Duodenal mucosa (tissue), 2 donors: ENCODE measurements at regions not wholly inside any gene's neighbourhood (a gene's known extent, or its start where the extent isn't known, plus 50 kb on each side); places are given as distances from the start of the nearest gene placed in this dataset.
"Not testable (repeated sequence)": the region's sequence is repeated elsewhere in the genome, so short reads cannot be mapped to it uniquely, and the experiment has no call there.

ENCODE experiments used
- H3K27ac ChIP-seq: one replicate; pipeline ENCODE4 v1.7.0; 2013; ENCODE audit warnings: low read depth, low read length
- H3K27me3 ChIP-seq, 2 donors: one replicate each; pipeline ENCODE4 v1.7.0; 2013; ENCODE audit warnings: low read length in 2 of 2, control low read depth in 1 of 2; ENCODE audit not compliant: insufficient read depth in 2 of 2, control insufficient read depth in 1 of 2
- H3K36me3 ChIP-seq, 2 donors: one replicate each; pipeline ENCODE4 v1.7.0; 2013; ENCODE audit warnings: low read length in 2 of 2, control low read depth in 1 of 2; ENCODE audit not compliant: insufficient read depth in 2 of 2, control insufficient read depth in 1 of 2
- H3K4me1 ChIP-seq, 2 donors: one replicate each; pipeline ENCODE4 v1.7.0; 2013; ENCODE audit warnings: low read length in 2 of 2, control low read depth in 1 of 2; ENCODE audit not compliant: insufficient read depth in 2 of 2, control insufficient read depth in 1 of 2
- H3K4me3 ChIP-seq, 2 donors: one replicate each; pipeline ENCODE4 v1.7.0; 2013; ENCODE audit warnings: low read length in 2 of 2, low read depth in 1 of 2
- H3K9ac ChIP-seq, 2 donors: one replicate each; pipeline ENCODE4 v1.7.0; 2013; ENCODE audit warnings: low read length in 2 of 2, low read depth in 1 of 2
- H3K9me3 ChIP-seq, 2 donors: one replicate each; pipeline ENCODE4 v1.7.0; 2013; ENCODE audit warnings: low read length in 2 of 2, control low read depth in 1 of 2; ENCODE audit not compliant: control insufficient read depth in 1 of 2

DNA sequence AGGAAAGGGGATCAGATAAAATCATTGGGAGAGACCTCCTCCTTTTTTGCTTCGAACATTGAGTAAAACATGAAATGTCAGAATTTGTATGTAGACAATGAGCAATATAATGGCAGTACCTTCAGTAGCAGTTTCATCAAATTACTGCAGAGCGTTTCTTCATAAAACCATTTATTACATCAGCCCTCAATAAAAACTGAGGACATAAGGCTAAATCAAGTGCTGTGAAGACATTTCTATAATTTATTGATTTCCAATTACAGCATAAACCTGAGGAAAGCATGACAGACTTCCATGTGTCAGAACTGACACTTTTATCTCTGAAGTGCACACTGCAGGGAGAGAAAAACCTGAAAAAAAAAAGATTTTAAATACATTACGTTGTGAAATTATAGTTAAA, 172.6 kb upstream of the ZNF804B start:
- Histone ChIP-seq H3K4me3 (no peak overlapping the region), H3K9ac (no peak overlapping the region), H3K36me3 (no peaks in the 10 kb centered on the region), H3K9me3 (peaks cover 0 to 6% of the 10 kb centered on the region in 2 donors), H3K27ac (no peak overlapping the region), H3K4me1 (no peaks in the 10 kb centered on the region), H3K27me3 (no peaks in the 10 kb centered on the region)

DNA sequence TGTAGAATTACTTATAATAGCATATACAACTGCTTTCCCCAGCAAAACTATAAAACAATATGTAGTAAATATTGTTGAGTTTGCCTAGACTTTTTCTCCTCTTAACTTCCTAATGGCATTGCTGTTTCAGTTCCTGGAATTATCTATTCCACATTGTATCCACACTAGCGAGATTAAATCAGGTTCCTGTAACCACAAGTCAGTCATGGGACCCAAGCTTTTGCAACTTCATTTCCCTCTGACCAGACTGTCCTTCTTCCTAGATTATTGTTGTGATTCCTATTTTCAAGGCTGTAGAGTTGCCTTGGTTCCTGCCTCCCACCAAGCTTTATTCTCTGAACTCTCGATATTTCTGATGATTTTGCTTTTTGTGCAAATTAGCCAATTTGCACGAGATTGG, 173.3 kb upstream of the ZNF804B start:
- H3K4me1 ChIP-seq = no peaks in the 10 kb centered on the region

DNA sequence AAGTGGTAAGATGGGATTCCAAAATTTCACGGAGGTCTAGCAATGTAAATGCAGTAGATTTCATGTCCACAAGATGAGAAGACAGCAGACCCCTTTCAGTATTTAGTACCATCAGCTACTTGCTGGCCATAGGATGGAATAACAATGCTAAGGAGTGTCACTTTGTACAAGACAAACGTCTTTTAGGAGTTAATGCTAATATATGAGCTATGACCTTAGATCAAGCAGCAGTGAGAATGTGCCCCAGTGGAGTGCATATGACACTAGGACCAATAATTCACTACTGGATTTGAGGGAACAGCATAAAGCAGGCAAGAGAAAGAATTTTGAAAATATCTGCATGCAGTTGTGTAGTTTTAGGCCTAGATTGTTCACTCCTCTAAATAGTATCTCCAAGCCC, 182.8 kb upstream of the ZNF804B start:
- Histone ChIP-seq H3K9ac (no peak overlapping the region), H3K27me3 (no peaks in the 10 kb centered on the region), H3K36me3 (no peaks in the 10 kb centered on the region), H3K4me1 (no peaks in the 10 kb centered on the region), H3K4me3 (no peak overlapping the region), H3K27ac (no peak overlapping the region), H3K9me3 (no peaks in the 10 kb centered on the region)

More for the DNA sequence above, 173.3 kb upstream of the ZNF804B start:
- H3K27me3 ChIP-seq = no peaks in the 10 kb centered on the region
- H3K9me3 ChIP-seq = peaks cover 0 to 6% of the 10 kb centered on the region in 2 donors
- no peak overlapping the region for H3K4me3 ChIP-seq
- H3K27ac ChIP-seq = no peak overlapping the region
- H3K36me3 ChIP-seq = no peaks in the 10 kb centered on the region
- no peak overlapping the region for H3K9ac ChIP-seq

DNA sequence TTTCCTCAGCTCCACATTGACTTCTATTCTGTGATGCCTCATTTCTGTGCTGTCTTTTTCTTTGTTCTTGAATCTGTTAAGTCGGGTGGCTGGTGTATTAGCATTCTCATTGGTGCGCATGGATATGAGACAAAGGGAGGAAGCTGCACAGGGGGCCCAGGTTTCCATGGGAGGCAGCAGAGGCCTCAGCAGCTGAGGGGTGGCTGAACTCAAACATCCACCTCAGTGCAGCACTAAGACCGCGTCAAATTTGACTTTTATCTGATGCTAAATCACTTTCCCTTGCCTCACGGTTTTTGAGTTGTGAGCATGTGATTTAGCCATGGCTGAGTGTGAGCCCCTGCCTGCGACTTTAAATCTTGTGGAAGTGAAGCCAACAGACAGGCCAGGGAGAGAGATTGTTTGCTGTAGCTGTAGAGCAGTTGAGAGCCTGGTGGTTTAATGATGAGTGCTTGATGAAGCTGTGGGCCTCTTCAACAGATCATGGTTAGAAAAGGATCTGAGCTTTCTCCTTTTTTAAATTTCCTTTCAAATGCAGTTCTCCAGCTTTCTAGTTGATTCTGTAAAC, 193.3 kb upstream of the ZNF804B start:
- Histone ChIP-seq H3K9me3 (no peaks in the 10 kb centered on the region), H3K27me3 (no peaks in the 10 kb centered on the region), H3K4me3 (no peak overlapping the region), H3K27ac (no peak overlapping the region), H3K36me3 (no peaks in the 10 kb centered on the region), H3K9ac (no peak overlapping the region), H3K4me1 (no peaks in the 10 kb centered on the region)

DNA sequence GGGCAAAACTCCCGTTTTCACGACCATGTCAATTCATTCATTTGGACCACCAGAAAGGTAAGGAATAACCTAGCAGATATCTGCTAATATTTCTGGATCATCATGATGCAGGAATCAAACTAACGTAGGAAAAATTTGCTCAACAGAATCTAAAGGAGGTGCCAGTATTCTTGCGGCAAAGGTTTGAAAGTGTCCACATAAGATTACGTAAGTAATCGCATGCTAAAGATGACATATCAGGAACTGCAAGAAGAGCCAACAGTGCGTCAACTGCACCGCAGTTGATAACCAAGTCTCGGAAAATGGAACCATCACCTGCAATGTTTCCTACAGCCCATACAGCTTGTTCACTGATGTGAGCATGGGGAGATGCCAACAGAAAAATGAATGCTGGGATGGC, 194.1 kb upstream of the ZNF804B start:
- no peaks in the 10 kb centered on the region for H3K36me3 ChIP-seq
- no peak overlapping the region for H3K9ac ChIP-seq
- H3K27me3 ChIP-seq = no peaks in the 10 kb centered on the region
- H3K4me3 ChIP-seq = no peak overlapping the region
- H3K9me3 ChIP-seq = no peaks in the 10 kb centered on the region
- no peaks in the 10 kb centered on the region for H3K4me1 ChIP-seq
- no peak overlapping the region for H3K27ac ChIP-seq

DNA sequence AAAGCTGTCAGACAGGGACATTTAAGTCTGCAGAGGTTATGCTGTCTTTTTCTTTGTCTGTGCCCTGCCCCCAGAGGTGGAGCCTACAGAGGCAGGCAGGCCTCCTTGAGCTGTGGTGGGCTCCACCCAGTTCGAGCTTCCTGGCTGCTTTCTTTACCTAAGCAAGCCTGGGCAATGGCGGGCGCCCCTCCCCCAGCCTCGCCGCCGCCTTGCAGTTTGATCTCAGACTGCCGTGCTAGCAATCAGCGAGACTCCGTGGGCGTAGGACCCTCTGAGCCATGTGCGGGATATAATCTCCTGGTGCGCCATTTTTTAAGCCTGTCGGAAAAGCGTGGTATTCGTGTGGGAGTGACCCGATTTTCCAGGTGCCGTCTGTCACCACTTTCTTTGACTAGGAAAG, 203.1 kb upstream of the ZNF804B start:
- H3K4me3 ChIP-seq, H3K27me3 ChIP-seq, H3K36me3 ChIP-seq, H3K9ac ChIP-seq, H3K4me1 ChIP-seq, H3K27ac ChIP-seq, H3K9me3 ChIP-seq: not testable (repeated sequence)

DNA sequence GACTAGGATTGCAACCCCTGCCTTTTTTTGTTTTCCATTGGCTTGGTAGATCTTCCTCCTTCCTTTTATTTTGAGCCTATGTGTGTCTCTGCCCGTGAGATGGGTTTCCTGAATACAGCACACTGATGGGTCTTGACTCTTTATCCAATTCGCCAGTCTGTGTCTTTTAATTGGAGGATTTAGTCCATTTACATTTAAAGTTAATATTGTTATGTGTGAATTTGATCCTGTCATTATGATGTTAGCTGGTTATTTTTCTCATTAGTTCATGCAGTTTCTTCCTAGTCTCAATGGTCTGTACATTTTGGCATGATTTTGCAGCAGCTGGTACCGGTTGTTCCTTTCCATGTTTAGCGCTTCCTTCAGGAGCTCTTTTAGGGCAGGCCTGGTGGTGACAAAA, 204.7 kb upstream of the ZNF804B start:
- H3K27ac ChIP-seq, H3K9ac ChIP-seq, H3K36me3 ChIP-seq, H3K27me3 ChIP-seq, H3K4me3 ChIP-seq, H3K4me1 ChIP-seq, H3K9me3 ChIP-seq: not testable (repeated sequence)

DNA sequence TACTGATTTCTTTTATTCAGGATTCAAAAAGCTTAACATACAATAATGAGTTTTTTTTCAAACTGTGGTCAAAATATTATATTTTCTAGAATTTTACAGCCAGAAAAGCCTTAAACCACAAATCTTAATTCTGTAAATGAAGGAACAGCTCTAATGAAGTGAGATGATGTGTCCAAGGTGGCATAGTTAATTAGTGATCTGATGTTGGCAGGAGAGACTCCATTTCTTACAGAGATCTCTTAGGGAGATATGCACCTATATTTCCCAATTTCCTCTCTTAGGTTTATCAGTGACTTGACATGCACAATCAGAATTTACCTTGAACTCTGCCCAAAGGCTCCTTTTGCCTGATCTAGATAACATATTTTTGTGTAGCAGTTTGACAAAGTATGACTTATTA, 211.1 kb upstream of the ZNF804B start:
- Histone ChIP-seq H3K27ac (no peak overlapping the region), H3K4me1 (no peaks in the 10 kb centered on the region)

DNA sequence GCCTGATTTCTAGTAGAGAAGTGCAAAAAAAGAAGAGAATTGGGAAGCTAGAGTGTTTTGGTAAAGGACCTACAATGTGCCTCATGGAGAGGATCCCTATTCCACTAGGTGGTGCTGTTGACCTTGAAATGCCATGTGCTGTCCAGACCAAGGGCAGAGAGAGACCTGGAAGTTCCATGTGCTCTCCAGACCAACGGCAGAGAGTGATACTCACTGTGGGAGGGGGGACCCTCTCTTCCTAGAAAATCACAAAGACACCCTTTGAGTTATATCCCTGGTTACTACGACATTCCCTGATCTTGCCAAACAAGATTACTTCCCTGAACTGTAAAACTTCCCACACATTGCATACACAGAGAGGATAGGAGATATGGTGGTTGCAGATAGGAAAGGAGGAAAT, 212.7 kb upstream of the ZNF804B start:
- Histone ChIP-seq H3K9ac (no peak overlapping the region), H3K36me3 (no peaks in the 10 kb centered on the region), H3K27me3 (no peaks in the 10 kb centered on the region), H3K27ac (no peak overlapping the region), H3K4me3 (no peak overlapping the region), H3K4me1 (no peaks in the 10 kb centered on the region), H3K9me3 (peaks cover 10 to 15% of the 10 kb centered on the region in 2 donors)

More for the DNA sequence above, 211.1 kb upstream of the ZNF804B start:
- Histone ChIP-seq H3K9me3 (peaks cover 10 to 15% of the 10 kb centered on the region in 2 donors), H3K4me3 (no peak overlapping the region), H3K9ac (no peak overlapping the region), H3K27me3 (no peaks in the 10 kb centered on the region), H3K36me3 (no peaks in the 10 kb centered on the region)

DNA sequence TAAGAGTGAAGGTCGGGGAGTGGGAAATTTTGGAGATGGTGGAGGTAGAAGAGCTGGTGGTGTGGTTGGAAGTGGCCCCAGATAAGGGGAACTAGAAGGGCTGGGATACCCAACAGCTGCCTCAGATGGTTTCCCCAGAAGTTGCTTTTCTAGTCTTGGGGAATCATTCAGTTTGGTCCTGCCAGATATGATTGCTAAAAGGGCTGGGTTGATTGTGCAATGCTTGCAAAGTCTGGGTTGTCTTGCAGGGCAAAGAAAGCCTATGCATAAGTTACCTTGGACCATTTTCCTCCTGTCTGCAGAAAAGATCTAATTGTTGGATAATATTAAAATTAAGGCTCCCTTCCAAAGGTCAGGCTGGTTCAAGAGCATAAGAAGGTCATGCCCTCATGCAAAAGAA, 213.8 kb upstream of the ZNF804B start:
- Histone ChIP-seq H3K9ac (no peak overlapping the region), H3K27ac (no peak overlapping the region), H3K36me3 (no peaks in the 10 kb centered on the region), H3K4me1 (no peaks in the 10 kb centered on the region), H3K9me3 (peaks cover 11 to 15% of the 10 kb centered on the region in 2 donors), H3K4me3 (no peak overlapping the region), H3K27me3 (no peaks in the 10 kb centered on the region)

DNA sequence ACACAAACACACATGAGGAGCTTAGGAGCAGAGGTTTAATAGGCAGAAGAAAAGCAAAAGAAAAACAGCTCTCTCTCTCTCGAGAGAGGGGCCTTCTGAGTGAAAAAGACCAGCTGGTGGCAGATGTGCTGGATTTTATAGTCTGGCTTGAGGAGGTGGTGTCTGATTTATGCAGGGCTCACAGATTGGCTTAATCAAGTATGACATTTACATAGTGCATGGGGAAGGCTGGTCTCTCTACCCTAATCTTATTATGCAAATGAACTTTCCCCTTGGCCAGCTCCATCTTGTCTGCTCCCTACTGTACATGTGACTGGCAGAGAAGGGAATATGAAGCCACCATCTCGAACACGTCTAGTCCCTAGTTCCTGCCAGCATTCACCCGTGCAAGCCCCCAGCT, 219.5 kb upstream of the ZNF804B start:
- H3K4me1 ChIP-seq = no peaks in the 10 kb centered on the region
- peaks cover 9% of the 10 kb centered on the region in 2 donors for H3K9me3 ChIP-seq
- no peaks in the 10 kb centered on the region for H3K27me3 ChIP-seq
- no peak overlapping the region for H3K27ac ChIP-seq
- H3K9ac ChIP-seq = no peak overlapping the region
- no peaks in the 10 kb centered on the region for H3K36me3 ChIP-seq
- H3K4me3 ChIP-seq = no peak overlapping the region
